Endodermal cell (in vitro differentiated cells): ENCODE measurements at regions not wholly inside any gene's neighbourhood (a gene's known extent, or its start where the extent isn't known, plus 50 kb on each side); places are given as distances from the start of the nearest gene placed in this dataset.

Experiments
- DNase-seq: peaks from one replicate; pipeline ENCODE4 v3.0.0-alpha.2; 2017
- H3K27ac ChIP-seq: 2 replicates; pipeline ENCODE4 v1.5.1; 2013; ENCODE audit warnings: mild to moderate bottlenecking, low read depth, low read length, moderate library complexity
- H3K27me3 ChIP-seq: 2 replicates; pipeline ENCODE4 v1.6.1; 2013; ENCODE audit warnings: mild to moderate bottlenecking, low read length, moderate library complexity; ENCODE audit not compliant: insufficient read depth, control insufficient read depth, poor library complexity, severe bottlenecking
- H3K36me3 ChIP-seq: 2 replicates; pipeline ENCODE4 v1.7.0; 2013; ENCODE audit warnings: mild to moderate bottlenecking, low read length, moderate library complexity; ENCODE audit not compliant: control insufficient read depth, insufficient read depth
- H3K4me1 ChIP-seq: one replicate; pipeline ENCODE4 v1.7.0; 2013; ENCODE audit warnings: low read length; ENCODE audit not compliant: control insufficient read depth, insufficient read depth
- H3K4me3 ChIP-seq: 2 replicates; pipeline ENCODE4 v1.5.1; 2013; ENCODE audit warnings: mild to moderate bottlenecking, low read length, moderate library complexity
- H3K9ac ChIP-seq: 2 replicates; pipeline ENCODE4 v1.6.1; 2013; ENCODE audit warnings: mild to moderate bottlenecking, low read length, moderate library complexity; ENCODE audit not compliant: poor library complexity, severe bottlenecking; ENCODE audit errors: extremely low read depth
- H3K9me3 ChIP-seq: 2 replicates; pipeline ENCODE4 v1.6.1; 2013; ENCODE audit warnings: mild to moderate bottlenecking, low read length, moderate library complexity; ENCODE audit not compliant: control insufficient read depth
- H3K27ac Mint-ChIP-seq: 2 replicates; pipeline ENCODE4 v1.8.0; 2020; ENCODE audit warnings: mixed read lengths
- H3K27me3 Mint-ChIP-seq: 2 replicates; pipeline ENCODE4 v1.8.0; 2021; ENCODE audit warnings: mild to moderate bottlenecking, mixed read lengths; ENCODE audit not compliant: insufficient read depth
- H3K36me3 Mint-ChIP-seq: 2 replicates; pipeline ENCODE4 v1.8.0; 2020; ENCODE audit warnings: low read depth, mixed read lengths
- H3K4me1 Mint-ChIP-seq: 2 replicates; pipeline ENCODE4 v1.8.0; 2020; ENCODE audit warnings: mixed read lengths
- H3K4me3 Mint-ChIP-seq: 2 replicates; pipeline ENCODE4 v1.8.0; 2020; ENCODE audit warnings: mild to moderate bottlenecking, moderate library complexity, mixed read lengths
- H3K9me3 Mint-ChIP-seq: 2 replicates; pipeline ENCODE4 v1.8.0; 2020; ENCODE audit warnings: mild to moderate bottlenecking, mixed read lengths
- CTCF ChIP-seq: fragments of 200-600 bp; sonication (generic); conservative IDR thresholded peaks from 2 replicates; pipeline ENCODE4 v1.5.0; 2021; ENCODE audit warnings: antibody characterized with exemption, mild to moderate bottlenecking
- WGBS, 2 experiments: methylation state at CpG; one replicate each; pipeline versions ENCODE4 v1.1.5 to v1.1.7; 2013; ENCODE audit warnings: missing lambda C conversion rate in 2 of 2, mixed read lengths in 1 of 2; ENCODE audit not compliant: insufficient coverage in 1 of 2, insufficient read length in 1 of 2; 5-methylcytosine and 5-hydroxymethylcytosine counted together

- Histone ChIP-seq H3K27me3 (no peaks in the 10 kb centered on the region), H3K4me1 (peaks cover 13% of the 10 kb centered on the region), H3K36me3 (no peaks in the 10 kb centered on the region), H3K4me3 (no peak overlapping the region), H3K27ac (no peak overlapping the region), H3K9ac (no peak overlapping the region), H3K9me3 (no peaks in the 10 kb centered on the region)
- Mint-ChIP-seq H3K4me3 (no peak overlapping the region), H3K4me1 (peaks cover 34% of the 10 kb centered on the region), H3K27me3 (peaks cover 7% of the 10 kb centered on the region), H3K27ac (no peak overlapping the region), H3K9me3 (no peaks in the 10 kb centered on the region), H3K36me3 (no peaks in the 10 kb centered on the region)
- DNase-seq: no peak
- TF ChIP-seq CTCF: no peak
- WGBS, 2 experiments: 98 to 100% methylated on average over 2 to 5 of the region's 5 CpGs
Observed at GRCh38 chr1:115189814-115190539, 100.7 kb upstream of the TSPAN2 start.

- H3K4me3 ChIP-seq: no peak overlapping the region
- H3K4me3 Mint-ChIP-seq: no peak overlapping the region
- 62 to 68% methylated on average over 4 of the region's 4 CpGs for WGBS, 2 experiments
- peaks cover 9% of the 10 kb centered on the region for H3K4me1 ChIP-seq
- H3K9me3 Mint-ChIP-seq: no peaks in the 10 kb centered on the region
- H3K27me3 Mint-ChIP-seq: peaks cover 2% of the 10 kb centered on the region
- H3K9ac ChIP-seq: no peak overlapping the region
- no peak for DNase-seq
- peaks cover 27% of the 10 kb centered on the region for H3K4me1 Mint-ChIP-seq
- no peaks in the 10 kb centered on the region for H3K36me3 Mint-ChIP-seq
- H3K27ac Mint-ChIP-seq: peak overlapping the region; percentile 1
- no peak overlapping the region for H3K27ac ChIP-seq
- H3K9me3 ChIP-seq: no peaks in the 10 kb centered on the region
- TF ChIP-seq CTCF: no peak
- H3K27me3 ChIP-seq: no peaks in the 10 kb centered on the region
- H3K36me3 ChIP-seq: no peaks in the 10 kb centered on the region
Observed at GRCh38 chr1:115188680-115189395, 99.5 kb upstream of the TSPAN2 start.

DNA sequence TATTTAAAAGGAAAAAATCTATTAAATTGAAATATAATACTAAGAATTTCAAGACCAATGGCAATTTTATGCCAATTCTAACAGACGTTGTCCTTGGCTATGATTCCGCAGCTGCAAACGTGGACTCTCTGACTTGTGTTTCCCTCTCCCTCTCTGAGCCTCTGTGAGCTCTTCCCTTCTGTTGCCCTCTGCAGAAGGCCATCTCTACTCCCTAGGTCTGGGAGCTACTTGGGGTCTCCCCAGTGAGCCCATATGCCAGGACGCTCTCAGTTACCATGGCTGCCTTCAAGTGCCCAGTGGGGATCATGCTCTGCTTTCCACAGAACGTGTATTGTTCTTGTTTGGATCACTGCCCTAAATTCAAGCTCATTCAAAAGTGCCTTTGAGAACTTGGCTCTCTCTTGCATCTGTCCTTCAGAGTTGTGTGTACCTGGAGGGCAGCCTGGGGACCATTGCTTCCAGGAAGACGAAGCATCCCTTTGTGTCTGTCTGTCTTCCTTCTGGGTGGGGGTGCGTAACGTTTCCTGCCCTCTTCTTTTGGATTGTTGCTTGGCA, 97.5 kb upstream of the TSPAN2 start:
- H3K9me3 Mint-ChIP-seq: no peaks in the 10 kb centered on the region
- peaks cover 2% of the 10 kb centered on the region for H3K4me1 ChIP-seq
- WGBS, 2 experiments: 92 to 98% methylated on average over 7 to 8 of the region's 8 CpGs

More for the DNA sequence above, 97.5 kb upstream of the TSPAN2 start:
- no peak for TF ChIP-seq CTCF
- H3K4me3 Mint-ChIP-seq: no peak overlapping the region
- no peaks in the 10 kb centered on the region for H3K9me3 ChIP-seq
- DNase-seq: no peak
- no peaks in the 10 kb centered on the region for H3K27me3 Mint-ChIP-seq
- H3K9ac ChIP-seq: no peak overlapping the region
- H3K27ac Mint-ChIP-seq: no peak overlapping the region
- H3K36me3 ChIP-seq: no peaks in the 10 kb centered on the region
- H3K4me1 Mint-ChIP-seq: peaks cover 15% of the 10 kb centered on the region
- H3K4me3 ChIP-seq: no peak overlapping the region
- H3K36me3 Mint-ChIP-seq: no peaks in the 10 kb centered on the region
- no peak overlapping the region for H3K27ac ChIP-seq
- no peaks in the 10 kb centered on the region for H3K27me3 ChIP-seq
